RKO (cell line): ENCODE measurements at regions not wholly inside any gene's neighbourhood (a gene's known extent, or its start where the extent isn't known, plus 50 kb on each side); places are given as distances from the start of the nearest gene placed in this dataset.
"Not testable (repeated sequence)": the region's sequence is repeated elsewhere in the genome, so short reads cannot be mapped to it uniquely, and the experiment has no call there.

Experiments
- DNase-seq: peaks from one replicate; pipeline ENCODE4 v3.0.0-alpha.2; 2016; ENCODE audit warnings: low spot score

GRCh38 chr4:20196476-20196875 is 55.2 kb upstream of the SLIT2 start:
- no peak for DNase-seq

- no peak for DNase-seq
These were observed 56.4 kb upstream of the SLIT2 start for GRCh38 chr4:20195071-20195885.

DNA sequence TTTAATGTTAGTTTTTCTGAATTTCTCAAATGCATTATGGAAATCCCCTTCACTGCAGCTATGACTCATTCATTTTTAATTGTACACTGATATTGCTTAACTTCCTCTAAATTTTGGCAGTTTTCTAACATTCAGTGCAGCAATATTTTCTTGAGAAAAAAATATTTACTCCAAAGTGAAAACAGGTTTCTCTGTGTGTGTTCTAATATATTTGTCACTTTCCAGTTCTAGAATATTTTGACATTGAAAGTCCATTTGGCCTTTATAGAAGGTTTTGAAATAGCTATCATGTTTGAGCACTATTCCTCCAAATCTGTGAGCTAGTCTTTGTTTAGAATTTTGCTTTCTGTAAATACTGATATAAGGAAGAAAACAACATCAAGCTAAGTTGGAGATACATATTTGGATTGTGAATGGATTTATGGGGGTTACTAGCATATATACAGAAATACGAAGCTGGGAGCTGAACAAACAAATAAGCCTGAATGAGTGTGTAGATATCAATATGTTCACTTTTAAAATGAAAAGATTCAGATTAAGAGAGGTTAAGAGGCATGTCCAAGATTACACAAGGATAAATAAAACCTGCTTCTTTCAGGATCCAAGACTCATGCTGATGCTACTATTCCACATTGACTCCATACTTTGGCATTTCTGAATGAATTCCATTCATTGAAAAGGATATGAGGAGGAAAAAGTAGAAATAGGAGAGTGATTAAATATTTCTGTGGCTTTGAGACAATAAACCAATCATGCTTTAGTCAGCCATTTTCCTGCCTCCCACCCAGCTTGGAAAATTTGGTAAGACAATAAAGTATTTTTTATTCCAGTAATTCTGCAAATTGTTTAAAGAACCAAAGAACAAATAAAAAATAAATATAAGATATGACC is 57.3 kb upstream of the SLIT2 start:
- DNase-seq: no peak

GRCh38 chr4:20193141-20193936 is 58.4 kb upstream of the SLIT2 start:
- DNase-seq: no peak

DNA sequence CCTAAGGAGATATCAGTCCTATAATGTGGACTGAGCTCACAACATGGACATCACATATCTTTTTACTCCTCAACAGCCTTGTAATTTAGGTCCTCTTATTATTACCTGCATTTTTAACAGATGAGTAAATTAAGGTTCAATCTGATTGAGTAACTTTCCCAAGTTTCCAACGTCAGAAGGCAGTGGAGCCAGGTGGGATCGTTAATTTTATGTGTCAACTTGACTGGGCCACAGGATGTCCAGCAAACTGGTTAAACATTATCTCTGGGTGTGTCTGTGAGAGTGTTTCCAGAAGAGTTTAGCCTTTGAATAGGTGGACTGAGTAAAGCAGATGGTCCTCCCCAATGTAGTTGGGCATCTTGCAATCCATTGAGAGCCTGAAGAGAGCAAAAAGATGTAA is 59.0 kb upstream of the SLIT2 start:
- no peak for DNase-seq

DNA sequence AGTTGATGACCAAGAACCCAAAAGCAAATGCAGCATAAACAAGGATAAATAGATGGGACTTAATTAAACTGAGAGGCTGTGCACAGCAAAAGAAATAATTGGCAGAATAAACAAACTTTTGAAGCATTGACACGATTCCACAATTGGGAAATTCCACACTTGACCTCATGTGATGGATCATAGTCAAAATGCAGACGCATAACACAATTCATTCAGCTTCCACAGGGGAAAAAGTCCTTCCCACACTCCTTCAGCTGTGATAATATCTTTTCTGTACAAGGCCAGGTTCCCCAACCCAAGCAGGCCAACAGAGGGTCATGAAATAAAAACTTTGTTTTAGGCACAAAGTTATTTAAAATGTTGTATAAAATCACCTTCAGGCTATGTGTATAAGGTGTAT is 66.6 kb upstream of the SLIT2 start:
- DNase-seq: no peak

DNA sequence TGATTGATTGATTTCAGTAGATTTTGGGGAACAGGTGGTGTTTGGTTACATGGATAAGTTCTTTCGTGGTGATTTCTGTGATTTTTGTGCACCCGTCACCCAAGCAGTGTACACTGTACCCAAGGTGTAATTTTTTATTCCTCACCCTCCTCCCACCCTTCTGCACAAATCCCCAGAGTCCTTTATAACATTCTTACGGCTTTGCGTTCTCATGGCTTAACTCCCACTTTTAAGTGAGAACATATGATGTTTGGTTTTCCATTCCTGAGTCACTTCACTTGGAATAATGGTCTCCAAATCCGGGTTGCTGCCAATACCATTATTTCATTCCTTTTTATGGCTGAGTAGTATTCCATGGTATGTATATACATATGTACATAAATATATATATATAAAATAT is 68.6 kb upstream of the SLIT2 start:
- not testable (repeated sequence) for DNase-seq

DNA sequence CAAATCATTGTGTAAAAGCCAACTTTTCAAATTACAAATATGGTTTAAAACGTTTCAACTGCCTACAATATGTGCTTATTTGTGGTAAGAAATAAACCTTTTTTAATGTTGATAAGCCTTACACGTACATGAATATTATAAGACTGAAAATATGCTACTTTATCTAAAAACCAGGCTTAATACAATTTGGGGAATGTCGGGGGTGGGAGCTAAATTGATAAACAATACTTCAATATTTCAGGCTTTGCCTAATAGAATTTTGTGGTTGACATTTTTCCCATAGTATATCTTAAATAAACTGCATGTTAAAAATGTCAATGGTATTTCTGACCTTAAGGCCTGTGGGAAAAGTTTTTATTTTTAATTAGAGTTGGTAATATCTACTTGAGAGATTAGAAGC is 69.8 kb upstream of the SLIT2 start:
- no peak for DNase-seq

DNA sequence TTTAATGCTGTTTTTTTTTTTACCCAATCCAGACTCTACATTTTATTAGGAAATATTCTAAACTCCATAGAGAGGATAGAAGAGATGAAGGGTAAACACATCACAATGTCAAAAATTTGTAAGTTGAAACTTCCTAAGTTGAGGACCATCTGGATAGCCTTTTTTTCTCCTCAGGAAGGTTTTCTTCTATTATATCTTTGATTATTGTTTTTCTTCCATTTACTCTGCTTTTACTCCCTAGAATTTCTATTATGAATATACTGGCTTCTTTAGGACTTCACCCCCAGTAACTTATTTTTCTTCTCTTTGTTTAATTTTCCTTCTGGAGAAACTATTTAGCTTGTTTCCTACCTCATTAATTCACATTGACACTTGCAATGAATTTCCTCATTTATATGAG is 71.2 kb upstream of the SLIT2 start:
- no peak for DNase-seq

DNA sequence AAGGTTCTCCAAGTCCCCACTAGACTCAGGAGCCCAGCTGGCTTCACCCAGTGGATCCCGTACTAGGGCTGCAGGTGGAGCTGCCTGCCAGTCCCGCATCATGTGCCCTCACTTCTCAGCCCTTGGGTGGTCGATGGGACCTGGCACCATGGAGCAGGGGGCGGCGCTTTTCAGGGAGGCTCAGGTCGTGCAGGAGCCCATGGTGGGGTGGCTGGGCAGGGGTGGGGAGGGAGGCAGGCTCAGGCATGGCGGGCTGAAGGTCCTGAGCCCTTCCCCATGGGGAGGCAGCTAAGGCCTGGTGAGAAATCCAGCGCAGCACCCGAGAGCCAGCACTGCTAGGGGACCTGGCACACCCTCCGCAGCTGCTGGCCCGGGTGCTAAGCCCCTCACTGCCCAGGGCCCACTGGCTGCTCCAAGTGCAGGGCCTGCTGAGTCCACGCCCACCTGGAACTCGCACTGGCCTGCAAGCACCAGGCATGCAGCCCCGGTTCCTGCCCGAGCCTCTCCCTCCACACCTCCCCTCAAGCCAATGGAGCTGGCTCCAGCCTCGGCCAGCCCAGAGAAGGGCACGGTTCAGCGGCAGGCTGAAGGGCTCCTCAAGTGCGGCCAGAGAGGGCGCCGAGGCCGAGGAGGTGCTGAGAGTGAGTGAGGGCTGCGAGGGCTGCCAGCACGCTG is 72.7 kb upstream of the SLIT2 start:
- no peak for DNase-seq

DNA sequence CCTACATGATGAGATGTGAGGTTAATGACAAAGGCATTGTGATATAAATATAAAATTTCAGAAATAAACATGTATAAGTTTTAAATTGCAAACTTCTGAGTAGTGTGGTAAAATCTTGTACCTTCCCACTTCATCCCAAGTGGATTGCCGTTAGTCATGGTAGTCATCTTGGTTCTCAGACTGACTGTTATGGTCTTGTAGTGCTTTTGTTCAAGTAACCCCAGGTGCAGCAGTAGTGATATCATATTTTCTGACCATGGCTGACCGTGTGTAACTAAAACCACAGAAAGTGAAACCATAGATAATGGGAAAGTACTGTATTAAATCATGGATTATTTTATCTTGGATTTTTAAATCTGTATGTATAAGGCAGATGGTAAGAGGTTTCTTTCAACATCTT is 74.8 kb upstream of the SLIT2 start:
- DNase-seq: no peak

DNA sequence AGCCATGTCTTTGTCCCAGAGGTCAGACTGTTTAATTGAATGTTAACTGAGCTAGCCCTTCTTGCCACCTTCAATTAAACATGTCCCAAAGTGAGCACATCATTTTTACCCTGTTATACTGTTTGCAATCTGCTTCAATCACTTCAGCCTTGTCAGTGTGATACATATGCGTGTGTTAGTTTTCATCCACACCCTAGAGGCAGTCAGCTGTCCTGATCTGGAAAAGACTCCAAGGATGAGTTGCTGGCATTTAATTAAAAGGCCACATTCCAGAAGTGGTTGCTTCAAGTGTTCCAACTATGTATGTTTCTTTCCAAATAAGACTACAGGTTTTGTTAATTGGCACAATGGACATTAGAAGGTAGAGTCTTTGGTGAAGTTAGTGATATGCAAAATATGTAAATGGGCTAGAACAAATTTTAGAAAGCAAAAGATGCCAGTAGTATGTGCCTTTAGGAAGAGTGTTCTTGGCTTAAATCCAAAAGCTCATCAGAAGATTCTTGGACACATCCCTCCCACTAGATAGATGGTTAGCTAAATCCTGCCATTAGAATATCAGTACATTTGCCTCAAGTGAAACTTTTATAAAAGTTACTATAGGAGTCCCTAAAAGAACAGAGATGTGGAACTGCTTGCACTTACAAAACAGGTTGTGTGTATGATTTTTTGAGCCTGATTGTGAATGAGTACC is 79.5 kb upstream of the SLIT2 start:
- no peak for DNase-seq

DNA sequence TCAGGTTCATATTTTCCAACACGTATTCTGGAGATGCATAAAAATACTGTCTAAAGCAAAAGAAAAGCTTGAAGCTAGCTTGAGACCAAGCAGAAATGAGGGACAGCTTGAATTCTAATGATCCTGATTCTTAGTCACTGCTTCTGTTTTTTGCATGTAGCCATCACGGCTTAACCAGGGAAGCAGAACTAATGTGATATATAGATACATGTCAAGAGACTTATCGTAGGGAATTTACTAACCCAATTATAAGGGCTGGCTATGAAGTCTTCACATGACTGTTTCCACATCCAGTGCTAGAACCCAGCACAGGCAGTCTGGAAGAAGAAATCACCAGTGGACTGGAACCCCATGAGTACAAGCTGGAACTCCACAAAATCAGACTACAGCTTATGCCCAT is 85.2 kb upstream of the SLIT2 start:
- DNase-seq: no peak

DNA sequence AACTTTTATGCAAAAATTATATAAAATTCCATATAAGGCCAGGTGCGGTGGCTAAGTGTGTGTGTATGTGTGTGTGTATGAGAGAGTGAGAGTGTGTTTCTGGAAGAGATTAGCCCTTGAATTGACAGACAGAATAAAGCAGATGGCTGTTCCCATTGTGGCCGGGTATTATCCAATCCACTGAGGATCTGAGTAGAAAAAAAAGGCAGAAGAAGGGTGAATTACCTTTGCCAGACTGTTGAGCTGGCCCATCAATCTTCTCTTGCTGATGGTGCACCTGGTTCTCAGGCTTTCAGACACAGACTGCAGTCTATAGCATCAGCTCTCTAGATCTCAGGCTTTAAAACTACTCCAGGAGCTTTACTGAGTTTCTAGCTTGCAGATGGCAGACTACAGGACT is 92.2 kb upstream of the SLIT2 start:
- no peak for DNase-seq

GRCh38 chr4:20158195-20158594 is 93.5 kb upstream of the SLIT2 start:
- DNase-seq: no peak

- DNase-seq: no peak
These were observed 100.3 kb upstream of the SLIT2 start for GRCh38 chr4:20151436-20151835.

GRCh38 chr4:20149143-20149542 is 102.6 kb upstream of the SLIT2 start:
- not testable (repeated sequence) for DNase-seq

DNA sequence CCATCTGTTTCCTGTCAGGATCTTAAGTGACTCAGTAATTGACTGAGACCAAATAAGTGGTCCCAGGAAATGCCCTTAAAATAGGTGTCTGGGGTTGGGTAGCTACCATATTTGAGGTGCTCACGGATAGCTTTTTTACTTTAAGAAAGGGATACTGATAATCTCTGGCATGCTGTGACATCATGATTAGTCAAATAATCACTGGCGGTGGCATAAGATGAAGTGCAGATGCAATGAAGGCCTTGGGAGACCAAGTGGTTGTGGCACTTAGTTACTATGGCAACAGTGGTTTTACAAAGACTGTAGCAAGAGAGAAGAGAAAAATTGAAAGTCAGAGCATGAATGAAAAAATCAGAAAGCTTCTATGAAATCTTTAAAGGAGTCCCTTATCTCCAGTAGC is 114.5 kb upstream of the SLIT2 start:
- DNase-seq: no peak

- DNase-seq: no peak
These were observed 124.1 kb upstream of the SLIT2 start for GRCh38 chr4:20127626-20128025.

DNA sequence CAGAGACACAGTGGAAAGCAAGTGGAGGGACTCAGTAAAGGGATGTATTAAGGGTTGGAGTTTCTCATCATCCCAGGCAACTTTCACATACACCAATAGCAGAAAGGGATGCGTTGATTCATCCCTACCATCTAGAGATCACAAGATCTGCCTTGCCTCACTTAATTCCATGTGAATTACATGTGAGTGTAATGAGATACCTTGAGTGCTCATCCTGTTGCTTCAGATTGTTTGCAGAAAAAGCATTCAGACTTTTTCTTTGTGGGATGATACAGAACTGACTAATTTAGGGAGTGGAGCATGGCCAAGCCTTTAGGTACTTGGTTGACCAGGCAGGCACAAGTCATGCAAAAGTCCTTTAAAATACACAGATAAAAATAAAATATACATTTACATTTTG is 124.8 kb upstream of the SLIT2 start:
- no peak for DNase-seq

DNA sequence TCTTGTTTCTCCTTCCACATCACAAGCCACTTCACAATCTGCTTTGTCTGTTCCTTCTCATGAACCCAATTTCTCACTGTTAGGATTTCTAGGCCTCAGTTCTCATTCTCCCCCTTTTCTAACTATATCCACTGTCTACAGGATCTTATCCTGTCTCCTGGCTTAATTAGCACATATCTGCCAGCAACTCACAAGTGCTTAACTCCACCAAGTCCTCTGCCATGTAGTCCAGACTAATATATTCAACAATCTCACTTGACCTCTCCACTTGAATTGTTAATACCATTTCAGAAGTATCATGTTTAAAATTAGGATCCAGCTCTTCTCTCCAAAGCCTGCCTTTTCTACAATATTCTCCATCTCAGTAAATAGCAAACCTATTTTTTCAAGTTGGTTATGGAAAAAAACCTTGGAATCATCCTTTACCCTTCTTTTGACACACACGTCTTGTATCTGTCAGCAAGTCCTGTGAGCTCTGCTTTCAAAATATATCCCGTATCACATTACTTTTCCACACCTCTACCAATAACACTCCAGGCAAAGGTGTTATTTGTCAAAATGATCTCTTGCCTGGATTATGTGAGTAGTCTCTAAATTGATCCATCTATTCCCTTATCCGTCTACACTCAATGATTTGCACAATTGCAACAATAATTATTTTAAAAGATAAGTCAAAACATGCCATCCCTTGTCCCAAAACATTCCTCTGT is 127.2 kb upstream of the SLIT2 start:
- DNase-seq: no peak
